Liver (tissue), 3 donors: ENCODE measurements at regions not wholly inside any gene's neighbourhood (a gene's known extent, or its start where the extent isn't known, plus 50 kb on each side); places are given as distances from the start of the nearest gene placed in this dataset.

Source experiments
- EGR1 ChIP-seq, 2 donors: IDR thresholded peaks; 2 replicates each; pipeline ENCODE4 v1.6.1; 2016 to 2018; ENCODE audit warnings: antibody characterized with exemption in 2 of 2, low read depth in 2 of 2
- FOXA1 ChIP-seq: IDR thresholded peaks from 2 replicates; pipeline ENCODE4 v1.6.1; 2016; ENCODE audit warnings: antibody characterized with exemption
- GABPA ChIP-seq, 2 donors: IDR thresholded peaks in 1 of 2; conservative IDR thresholded peaks in 1 of 2; 2 replicates each; pipeline ENCODE4 v1.6.1; 2016; ENCODE audit warnings: antibody characterized with exemption in 2 of 2, mild to moderate bottlenecking in 1 of 2, moderate library complexity in 1 of 2
- HNF4A ChIP-seq, 2 donors: conservative IDR thresholded peaks; 2 replicates each; pipeline ENCODE4 v1.6.1; 2016; ENCODE audit warnings: antibody characterized with exemption in 2 of 2, mild to moderate bottlenecking in 2 of 2
- JUND ChIP-seq, 2 donors: IDR thresholded peaks; 2 replicates each; pipeline ENCODE4 v1.6.1; 2016; ENCODE audit warnings: antibody characterized with exemption in 2 of 2
- RAD21 ChIP-seq, 2 donors: IDR thresholded peaks; 2 replicates each; pipeline ENCODE4 v1.6.1; 2016; ENCODE audit warnings: antibody characterized with exemption in 2 of 2, mild to moderate bottlenecking in 2 of 2
- SP1 ChIP-seq: IDR thresholded peaks from 2 replicates; pipeline ENCODE4 v1.6.1; 2018; ENCODE audit warnings: antibody characterized with exemption, mild to moderate bottlenecking
- TAF1 ChIP-seq: conservative IDR thresholded peaks from 2 replicates; pipeline ENCODE4 v1.6.1; 2016; ENCODE audit warnings: antibody characterized with exemption, mild to moderate bottlenecking
- YY1 ChIP-seq: IDR thresholded peaks from 2 replicates; pipeline ENCODE4 v1.6.1; 2016; ENCODE audit warnings: antibody characterized with exemption, mild to moderate bottlenecking
- TF ChIP-seq, protein P1 (sequence below): IDR thresholded peaks from 2 replicates; pipeline ENCODE4 v1.6.1; 2016; ENCODE audit warnings: antibody characterized with exemption
- TF ChIP-seq, protein P2 (sequence below): fragments of 150-350 bp; IDR thresholded peaks from 2 replicates; pipeline ENCODE4 v1.5.1; 2017; ENCODE audit warnings: improper control_type of control experiment, low read depth, low read length; ENCODE audit not compliant: missing input control
- TF ChIP-seq, protein P3 (sequence below): IDR thresholded peaks from 2 replicates; pipeline ENCODE4 v1.6.1; 2016; ENCODE audit warnings: antibody characterized with exemption
- TF ChIP-seq, protein P4 (sequence below): IDR thresholded peaks from 2 replicates; pipeline ENCODE4 v1.6.1; 2016; ENCODE audit warnings: antibody characterized with exemption, mild to moderate bottlenecking
- TF ChIP-seq, protein P5 (sequence below): IDR thresholded peaks from 2 replicates; pipeline ENCODE4 v1.6.1; 2016; ENCODE audit warnings: antibody characterized with exemption
- donor health status: healthy.
- donor health status: healthy.

DNA sequence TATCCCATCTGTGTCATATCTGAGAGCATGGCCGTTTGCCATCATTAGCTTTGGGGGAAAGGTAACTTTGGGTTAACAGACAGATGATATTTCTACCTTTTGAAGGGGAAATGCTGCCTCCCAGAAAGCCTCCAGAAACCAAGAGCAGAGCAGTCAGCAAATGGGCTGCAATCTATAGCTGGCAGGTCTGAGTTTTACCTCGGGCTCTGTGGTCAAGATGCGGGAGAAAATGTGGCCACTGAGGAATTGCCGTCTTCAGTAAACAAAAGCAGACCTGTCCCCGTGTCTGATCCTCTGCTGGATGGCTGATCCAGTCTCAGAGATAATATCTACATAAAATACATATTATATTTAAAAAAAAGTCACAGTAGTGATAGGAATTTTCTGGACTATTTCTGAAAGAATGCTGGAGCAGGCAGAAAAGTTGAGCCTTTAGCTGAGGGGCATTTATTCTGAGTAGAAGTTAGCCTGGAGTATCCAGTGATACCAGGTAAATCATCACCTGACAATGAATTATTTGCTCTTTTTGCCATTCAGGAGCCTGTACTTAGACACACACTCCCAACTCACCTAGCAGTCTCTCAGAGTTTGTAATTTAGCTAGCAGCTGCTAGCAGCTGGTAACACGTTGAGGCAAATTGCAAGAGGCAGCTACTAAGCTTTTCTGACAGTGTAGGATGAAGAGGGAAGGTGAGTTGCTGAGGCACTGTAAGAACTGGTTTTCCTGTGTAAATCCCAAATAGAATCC is 285.3 kb upstream of the RARB start:
- TF ChIP-seq, protein P1, sequence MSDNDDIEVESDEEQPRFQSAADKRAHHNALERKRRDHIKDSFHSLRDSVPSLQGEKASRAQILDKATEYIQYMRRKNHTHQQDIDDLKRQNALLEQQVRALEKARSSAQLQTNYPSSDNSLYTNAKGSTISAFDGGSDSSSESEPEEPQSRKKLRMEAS = no peak
- TF ChIP-seq, protein P2, sequence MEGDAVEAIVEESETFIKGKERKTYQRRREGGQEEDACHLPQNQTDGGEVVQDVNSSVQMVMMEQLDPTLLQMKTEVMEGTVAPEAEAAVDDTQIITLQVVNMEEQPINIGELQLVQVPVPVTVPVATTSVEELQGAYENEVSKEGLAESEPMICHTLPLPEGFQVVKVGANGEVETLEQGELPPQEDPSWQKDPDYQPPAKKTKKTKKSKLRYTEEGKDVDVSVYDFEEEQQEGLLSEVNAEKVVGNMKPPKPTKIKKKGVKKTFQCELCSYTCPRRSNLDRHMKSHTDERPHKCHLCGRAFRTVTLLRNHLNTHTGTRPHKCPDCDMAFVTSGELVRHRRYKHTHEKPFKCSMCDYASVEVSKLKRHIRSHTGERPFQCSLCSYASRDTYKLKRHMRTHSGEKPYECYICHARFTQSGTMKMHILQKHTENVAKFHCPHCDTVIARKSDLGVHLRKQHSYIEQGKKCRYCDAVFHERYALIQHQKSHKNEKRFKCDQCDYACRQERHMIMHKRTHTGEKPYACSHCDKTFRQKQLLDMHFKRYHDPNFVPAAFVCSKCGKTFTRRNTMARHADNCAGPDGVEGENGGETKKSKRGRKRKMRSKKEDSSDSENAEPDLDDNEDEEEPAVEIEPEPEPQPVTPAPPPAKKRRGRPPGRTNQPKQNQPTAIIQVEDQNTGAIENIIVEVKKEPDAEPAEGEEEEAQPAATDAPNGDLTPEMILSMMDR = no peak
- TF ChIP-seq JUND (IDR thresholded peaks at IDR 0.05) (no peak), RAD21 (IDR thresholded peaks at IDR 0.05) (no peak), GABPA (IDR thresholded peaks at IDR 0.05 in 1 of 2, conservative IDR thresholded peaks at IDR 0.05 in 1 of 2) (no peak), TAF1 (no peak), SP1 (no peak), HNF4A (conservative IDR thresholded peaks at IDR 0.05) (no peak), FOXA1 (no peak), EGR1 (IDR thresholded peaks at IDR 0.05; ENCODE audit: low read depth in 2 of 2) (no peak), YY1 (no peak)
- TF ChIP-seq, protein P3, sequence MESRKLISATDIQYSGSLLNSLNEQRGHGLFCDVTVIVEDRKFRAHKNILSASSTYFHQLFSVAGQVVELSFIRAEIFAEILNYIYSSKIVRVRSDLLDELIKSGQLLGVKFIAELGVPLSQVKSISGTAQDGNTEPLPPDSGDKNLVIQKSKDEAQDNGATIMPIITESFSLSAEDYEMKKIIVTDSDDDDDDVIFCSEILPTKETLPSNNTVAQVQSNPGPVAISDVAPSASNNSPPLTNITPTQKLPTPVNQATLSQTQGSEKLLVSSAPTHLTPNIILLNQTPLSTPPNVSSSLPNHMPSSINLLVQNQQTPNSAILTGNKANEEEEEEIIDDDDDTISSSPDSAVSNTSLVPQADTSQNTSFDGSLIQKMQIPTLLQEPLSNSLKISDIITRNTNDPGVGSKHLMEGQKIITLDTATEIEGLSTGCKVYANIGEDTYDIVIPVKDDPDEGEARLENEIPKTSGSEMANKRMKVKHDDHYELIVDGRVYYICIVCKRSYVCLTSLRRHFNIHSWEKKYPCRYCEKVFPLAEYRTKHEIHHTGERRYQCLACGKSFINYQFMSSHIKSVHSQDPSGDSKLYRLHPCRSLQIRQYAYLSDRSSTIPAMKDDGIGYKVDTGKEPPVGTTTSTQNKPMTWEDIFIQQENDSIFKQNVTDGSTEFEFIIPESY = no peak
- TF ChIP-seq, protein P4, sequence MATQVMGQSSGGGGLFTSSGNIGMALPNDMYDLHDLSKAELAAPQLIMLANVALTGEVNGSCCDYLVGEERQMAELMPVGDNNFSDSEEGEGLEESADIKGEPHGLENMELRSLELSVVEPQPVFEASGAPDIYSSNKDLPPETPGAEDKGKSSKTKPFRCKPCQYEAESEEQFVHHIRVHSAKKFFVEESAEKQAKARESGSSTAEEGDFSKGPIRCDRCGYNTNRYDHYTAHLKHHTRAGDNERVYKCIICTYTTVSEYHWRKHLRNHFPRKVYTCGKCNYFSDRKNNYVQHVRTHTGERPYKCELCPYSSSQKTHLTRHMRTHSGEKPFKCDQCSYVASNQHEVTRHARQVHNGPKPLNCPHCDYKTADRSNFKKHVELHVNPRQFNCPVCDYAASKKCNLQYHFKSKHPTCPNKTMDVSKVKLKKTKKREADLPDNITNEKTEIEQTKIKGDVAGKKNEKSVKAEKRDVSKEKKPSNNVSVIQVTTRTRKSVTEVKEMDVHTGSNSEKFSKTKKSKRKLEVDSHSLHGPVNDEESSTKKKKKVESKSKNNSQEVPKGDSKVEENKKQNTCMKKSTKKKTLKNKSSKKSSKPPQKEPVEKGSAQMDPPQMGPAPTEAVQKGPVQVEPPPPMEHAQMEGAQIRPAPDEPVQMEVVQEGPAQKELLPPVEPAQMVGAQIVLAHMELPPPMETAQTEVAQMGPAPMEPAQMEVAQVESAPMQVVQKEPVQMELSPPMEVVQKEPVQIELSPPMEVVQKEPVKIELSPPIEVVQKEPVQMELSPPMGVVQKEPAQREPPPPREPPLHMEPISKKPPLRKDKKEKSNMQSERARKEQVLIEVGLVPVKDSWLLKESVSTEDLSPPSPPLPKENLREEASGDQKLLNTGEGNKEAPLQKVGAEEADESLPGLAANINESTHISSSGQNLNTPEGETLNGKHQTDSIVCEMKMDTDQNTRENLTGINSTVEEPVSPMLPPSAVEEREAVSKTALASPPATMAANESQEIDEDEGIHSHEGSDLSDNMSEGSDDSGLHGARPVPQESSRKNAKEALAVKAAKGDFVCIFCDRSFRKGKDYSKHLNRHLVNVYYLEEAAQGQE = no peak
- TF ChIP-seq, protein P5, sequence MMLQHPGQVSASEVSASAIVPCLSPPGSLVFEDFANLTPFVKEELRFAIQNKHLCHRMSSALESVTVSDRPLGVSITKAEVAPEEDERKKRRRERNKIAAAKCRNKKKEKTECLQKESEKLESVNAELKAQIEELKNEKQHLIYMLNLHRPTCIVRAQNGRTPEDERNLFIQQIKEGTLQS = no peak
